Activated CD4-positive, alpha-beta memory T cell treated with anti-CD3 and anti-CD28 coated beads for 36 hours (primary cell): ENCODE measurements at regions not wholly inside any gene's neighbourhood (a gene's known extent, or its start where the extent isn't known, plus 50 kb on each side); places are given as distances from the start of the nearest gene placed in this dataset.

Source experiments
- CTCF ChIA-PET: fragments of 350-600 bp; sonication (Branson Sonifier 250); formaldehyde crosslinking; loops from one replicate; lab custom pipeline; 2021; ENCODE audit warnings: antibody characterized with exemption, inconsistent platforms; lab: Charles Lee
- POLR2A ChIA-PET: fragments of 350-600 bp; sonication (Branson Sonifier 250); formaldehyde crosslinking; loops from one replicate; lab custom pipeline; 2021; ENCODE audit warnings: antibody characterized with exemption; lab: Charles Lee
- DNase-seq: peaks from one replicate; pipeline ENCODE4 v3.0.0-alpha.2; 2020
- H3K27ac Mint-ChIP-seq: one replicate; pipeline ENCODE4 v1.8.0; 2021; ENCODE audit warnings: mixed read lengths
- H3K27me3 Mint-ChIP-seq: one replicate; pipeline ENCODE4 v1.8.0; 2021; ENCODE audit warnings: mixed read lengths
- H3K36me3 Mint-ChIP-seq: one replicate; pipeline ENCODE4 v1.8.0; 2021; ENCODE audit warnings: mixed read lengths
- H3K4me1 Mint-ChIP-seq: one replicate; pipeline ENCODE4 v1.8.0; 2021; ENCODE audit warnings: low read depth, mixed read lengths
- H3K4me3 Mint-ChIP-seq: one replicate; pipeline ENCODE4 v1.8.0; 2021; ENCODE audit warnings: mild to moderate bottlenecking, mixed read lengths
- H3K9me3 Mint-ChIP-seq: one replicate; pipeline ENCODE4 v1.8.0; 2021; ENCODE audit warnings: mixed read lengths
- intact Hi-C: fragments of 100-400 bp; cut with micrococcal nuclease; formaldehyde crosslinking; loops from one replicate; pipeline ENCODE4 v1.15.1; 2023

DNA sequence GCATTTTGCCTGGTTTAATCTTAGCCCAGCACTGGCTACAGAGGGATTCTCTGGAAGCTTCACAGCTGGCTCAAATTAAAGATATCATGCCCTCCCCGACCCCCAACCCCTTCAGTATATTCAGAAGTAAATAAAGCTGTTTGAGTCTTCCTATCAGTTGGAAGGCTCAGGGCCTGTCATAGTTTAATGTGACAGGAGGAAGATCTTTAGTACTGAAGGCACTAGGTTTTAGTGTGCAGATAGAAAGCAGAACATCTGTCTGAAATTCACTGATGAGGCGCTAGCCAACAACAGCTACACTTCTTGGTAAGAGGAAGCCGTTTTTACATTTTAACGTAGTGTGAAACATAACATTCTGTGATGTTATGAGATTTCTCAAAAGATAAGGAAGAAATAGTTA lies 969.1 kb upstream of the CDH2 start:
- Mint-ChIP-seq H3K4me1 (no peaks in the 10 kb centered on the region), H3K27ac (no peak overlapping the region), H3K27me3 (no peaks in the 10 kb centered on the region), H3K36me3 (no peaks in the 10 kb centered on the region), H3K4me3 (no peak overlapping the region), H3K9me3 (peaks cover 19% of the 10 kb centered on the region)
- intact Hi-C loops: no loop called here
- DNase-seq: no peak
- ChIA-PET CTCF (no interaction called here), POLR2A (no interaction called here)

DNA sequence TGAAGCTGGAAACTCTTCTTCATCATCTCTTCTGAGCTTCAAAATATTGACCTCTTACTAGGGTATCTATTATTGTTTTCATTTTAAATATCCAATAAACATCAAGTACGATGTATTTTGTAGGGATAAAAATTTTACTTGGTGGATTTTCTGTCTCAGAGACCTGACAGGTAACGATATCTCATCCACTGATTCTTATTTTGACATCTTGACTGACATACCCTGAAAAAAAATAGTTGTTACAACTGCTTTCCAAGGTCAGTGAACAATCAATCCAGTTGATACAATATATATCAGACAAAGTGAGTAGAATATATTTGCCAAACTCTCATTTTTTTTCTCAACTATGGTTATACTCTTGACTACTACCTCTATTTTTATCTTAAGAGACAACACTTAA lies 963.7 kb upstream of the CDH2 start:
- no peaks in the 10 kb centered on the region for H3K4me1 Mint-ChIP-seq
- no peak for DNase-seq
- POLR2A ChIA-PET: no interaction called here
- H3K27ac Mint-ChIP-seq: no peak overlapping the region
- peaks cover 18% of the 10 kb centered on the region for H3K9me3 Mint-ChIP-seq
- CTCF ChIA-PET: no interaction called here
- H3K27me3 Mint-ChIP-seq: no peaks in the 10 kb centered on the region
- intact Hi-C loops: no loop called here
- H3K4me3 Mint-ChIP-seq: no peak overlapping the region
- no peaks in the 10 kb centered on the region for H3K36me3 Mint-ChIP-seq

DNA sequence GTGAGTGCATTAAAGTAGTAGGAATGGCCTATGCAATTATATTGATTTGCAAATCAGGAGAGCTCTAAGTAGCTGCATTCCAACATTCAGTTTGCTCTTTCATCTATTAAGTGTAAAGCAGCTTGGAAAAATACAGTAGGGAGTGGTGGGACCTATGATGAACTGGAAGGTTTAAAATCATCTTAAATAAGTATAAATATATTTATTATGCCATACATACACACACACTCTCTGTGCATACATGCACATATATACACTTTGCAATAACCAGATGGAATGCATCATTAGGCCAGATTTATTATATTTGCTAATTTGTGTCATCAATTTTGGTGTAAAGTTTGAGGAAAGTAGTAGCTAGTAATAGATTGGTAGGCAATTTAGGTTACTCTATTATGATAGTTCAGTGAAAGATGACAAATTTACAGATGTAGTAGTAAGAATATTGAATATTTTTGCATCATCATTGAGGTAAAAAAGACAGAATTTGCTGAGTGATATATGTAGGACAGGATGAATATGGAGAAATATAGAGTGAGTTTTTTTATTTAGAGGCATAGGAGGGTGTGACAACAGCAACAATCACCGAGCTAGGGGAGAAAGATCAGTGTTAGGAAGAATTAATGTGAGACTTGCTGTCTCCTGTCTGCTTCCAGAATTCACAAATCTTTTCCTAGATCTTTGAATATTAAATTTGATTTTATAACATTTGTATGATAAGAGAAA lies 961.0 kb upstream of the CDH2 start:
- DNase-seq: no peak
- ChIA-PET POLR2A (no interaction called here), CTCF (no interaction called here)
- no peaks in the 10 kb centered on the region for H3K36me3 Mint-ChIP-seq
- intact Hi-C loops: no loop called here
- no peak overlapping the region for H3K4me3 Mint-ChIP-seq
- no peaks in the 10 kb centered on the region for H3K4me1 Mint-ChIP-seq
- H3K27me3 Mint-ChIP-seq: no peaks in the 10 kb centered on the region
- H3K9me3 Mint-ChIP-seq: peaks cover 13% of the 10 kb centered on the region
- H3K27ac Mint-ChIP-seq: no peak overlapping the region

DNA sequence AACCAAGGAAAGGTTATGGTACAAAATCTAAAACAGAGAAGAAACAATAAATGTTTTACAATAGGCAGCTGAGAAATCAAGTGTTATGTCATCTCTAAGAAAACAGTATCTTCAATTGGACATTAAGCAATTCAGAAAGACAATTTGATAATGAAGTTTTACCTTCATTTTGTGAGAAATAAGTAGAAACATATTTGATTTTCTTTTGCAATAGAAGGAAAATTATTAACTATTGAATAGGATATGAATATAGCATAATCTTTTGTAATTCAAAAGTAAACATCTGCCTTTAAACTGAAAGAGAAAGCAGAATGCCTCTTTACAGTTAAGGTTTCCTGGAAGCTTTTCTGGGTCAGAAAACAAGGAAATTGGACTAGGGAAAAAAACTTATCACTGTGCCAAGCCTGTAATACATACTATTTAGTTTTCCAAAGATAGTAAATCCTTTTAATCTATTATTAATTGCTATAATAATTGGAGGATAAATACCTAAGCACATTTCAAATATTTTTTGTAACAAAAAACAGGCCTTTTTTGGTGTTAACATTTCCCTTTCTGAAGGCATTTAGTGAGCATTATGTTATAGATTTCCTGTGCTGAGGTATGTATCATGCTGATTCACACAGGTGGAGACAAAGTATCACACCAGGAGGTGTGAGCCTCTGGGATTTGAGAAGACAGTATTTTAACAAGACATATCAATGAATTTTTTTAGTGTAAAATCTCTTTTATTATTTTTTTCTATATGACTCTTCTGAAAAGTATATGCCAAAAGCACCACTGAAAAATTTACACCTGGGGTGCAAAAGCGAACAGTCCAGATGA lies 947.0 kb upstream of the CDH2 start:
- ChIA-PET CTCF (no interaction called here), POLR2A (no interaction called here)
- intact Hi-C loops: no loop called here
- no peak overlapping the region for H3K4me3 Mint-ChIP-seq
- H3K4me1 Mint-ChIP-seq: no peaks in the 10 kb centered on the region
- no peak overlapping the region for H3K27ac Mint-ChIP-seq
- DNase-seq: no peak
- no peaks in the 10 kb centered on the region for H3K27me3 Mint-ChIP-seq
- peaks cover 16% of the 10 kb centered on the region for H3K9me3 Mint-ChIP-seq
- no peaks in the 10 kb centered on the region for H3K36me3 Mint-ChIP-seq

DNA sequence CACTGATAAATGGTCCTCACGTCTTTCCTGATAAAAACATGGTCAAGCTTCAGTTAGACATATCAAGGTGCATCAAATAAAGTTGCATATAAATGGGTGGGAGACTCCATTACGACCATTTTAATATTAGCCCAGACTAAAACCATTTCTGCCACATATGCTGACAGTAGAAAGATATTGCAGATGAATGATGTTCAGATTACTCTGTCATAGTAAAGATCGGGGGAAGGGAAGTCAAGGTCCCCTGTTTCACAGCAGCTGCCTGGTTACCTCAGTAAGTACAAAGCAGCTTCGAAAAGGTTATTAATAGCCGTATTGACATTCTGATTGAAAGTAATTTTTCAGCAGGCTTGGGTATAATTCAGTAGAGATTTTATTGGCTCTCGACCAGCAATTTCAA lies 927.7 kb upstream of the CDH2 start:
- Mint-ChIP-seq H3K36me3 (no peaks in the 10 kb centered on the region), H3K4me1 (no peaks in the 10 kb centered on the region), H3K4me3 (no peak overlapping the region), H3K27ac (no peak overlapping the region), H3K27me3 (no peaks in the 10 kb centered on the region), H3K9me3 (peaks cover 36% of the 10 kb centered on the region)
- no peak for DNase-seq
- intact Hi-C loops: no loop called here
- ChIA-PET POLR2A (no interaction called here), CTCF (no interaction called here)

DNA sequence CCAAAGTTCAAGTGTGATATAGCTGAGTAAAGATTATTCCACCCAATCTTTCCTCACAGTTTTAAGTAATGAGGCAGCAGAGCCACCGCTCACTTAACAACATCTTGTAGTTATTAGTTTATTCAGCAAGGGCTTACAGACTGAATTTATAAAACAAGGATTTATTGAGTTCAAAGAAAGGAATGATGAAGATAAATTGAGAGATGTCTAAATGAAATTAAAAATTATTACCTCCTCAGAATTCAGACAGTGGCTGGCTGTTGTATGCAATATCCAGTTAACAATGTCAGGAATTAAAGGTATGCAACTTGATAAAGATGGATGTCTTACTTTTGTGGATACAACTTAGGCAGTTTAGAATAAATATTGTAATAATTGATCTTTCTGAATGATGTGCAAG lies 927.3 kb upstream of the CDH2 start:
- CTCF ChIA-PET: no interaction called here
- H3K4me3 Mint-ChIP-seq: no peak overlapping the region
- no peaks in the 10 kb centered on the region for H3K4me1 Mint-ChIP-seq
- no peaks in the 10 kb centered on the region for H3K27me3 Mint-ChIP-seq
- H3K36me3 Mint-ChIP-seq: no peaks in the 10 kb centered on the region
- POLR2A ChIA-PET: no interaction called here
- no peak overlapping the region for H3K27ac Mint-ChIP-seq
- H3K9me3 Mint-ChIP-seq: peaks cover 37% of the 10 kb centered on the region
- no peak for DNase-seq
- intact Hi-C loops: no loop called here

DNA sequence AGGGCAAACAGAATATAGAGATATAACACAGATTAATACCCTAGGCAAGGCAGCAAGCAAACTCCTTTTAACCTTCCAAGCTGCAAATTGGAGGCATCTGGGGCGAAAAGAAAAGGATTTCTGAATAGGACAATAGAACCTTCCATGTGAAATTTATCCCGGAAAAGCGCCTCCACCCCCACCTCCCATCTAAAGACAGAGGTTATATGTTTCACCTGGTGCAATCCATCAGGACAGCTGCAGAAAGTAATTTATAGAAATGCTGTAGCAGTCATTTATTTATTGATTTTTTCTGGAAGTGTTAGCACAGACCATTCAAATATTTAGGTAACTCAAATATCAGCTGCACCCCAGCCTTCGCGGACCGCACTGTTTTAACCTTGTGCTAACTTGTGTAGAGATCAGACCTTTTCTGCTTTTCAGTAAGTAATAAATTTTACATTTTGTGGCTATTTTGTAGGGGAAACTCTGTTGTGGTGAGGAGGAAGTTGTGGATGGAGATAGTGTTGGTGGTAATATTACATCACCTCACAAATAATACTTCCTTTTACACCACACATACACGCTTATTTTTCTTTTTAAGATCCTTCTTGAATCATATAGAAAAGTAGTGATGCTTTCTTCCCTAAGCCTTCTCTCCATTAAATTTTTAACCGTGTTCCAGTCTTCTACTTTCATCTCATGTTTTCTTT lies 919.3 kb upstream of the CDH2 start:
- Mint-ChIP-seq H3K27ac (no peak overlapping the region), H3K36me3 (no peaks in the 10 kb centered on the region), H3K9me3 (peaks cover 20% of the 10 kb centered on the region), H3K4me3 (no peak overlapping the region), H3K4me1 (no peaks in the 10 kb centered on the region), H3K27me3 (no peaks in the 10 kb centered on the region)
- ChIA-PET CTCF (no interaction called here), POLR2A (no interaction called here)
- no peak for DNase-seq
- intact Hi-C loops: no loop called here

DNA sequence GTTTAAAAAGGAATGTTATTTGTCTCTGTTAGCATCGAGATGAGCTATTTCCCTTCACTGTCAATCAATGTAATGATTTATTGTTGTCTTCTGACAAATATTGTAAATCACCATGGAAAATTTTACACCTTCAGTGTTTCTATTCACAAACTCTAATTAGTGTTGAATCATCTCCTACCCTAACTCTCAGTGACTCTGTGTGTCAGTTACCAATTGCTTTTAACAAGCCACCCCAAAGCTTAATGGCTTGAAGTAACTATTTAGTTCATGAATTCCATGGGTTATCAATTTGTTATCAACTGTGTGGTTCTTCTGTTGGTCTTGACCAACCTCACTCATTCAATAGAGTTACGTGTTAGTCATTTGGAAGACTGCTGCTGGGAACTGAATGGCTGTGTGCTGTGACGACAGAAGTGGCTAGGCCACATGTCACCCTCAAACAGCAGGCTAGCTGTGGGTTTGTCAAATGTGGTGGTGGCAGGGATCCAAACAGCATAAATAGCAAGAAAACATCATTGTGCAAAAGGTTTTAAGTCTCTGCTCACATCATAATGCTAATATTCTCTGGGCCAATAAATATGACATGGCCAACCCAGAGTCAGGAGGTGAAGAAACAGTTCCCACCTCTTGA lies 910.8 kb upstream of the CDH2 start:
- Mint-ChIP-seq H3K27ac (no peak overlapping the region), H3K36me3 (no peaks in the 10 kb centered on the region), H3K4me1 (no peaks in the 10 kb centered on the region), H3K9me3 (peaks cover 30% of the 10 kb centered on the region), H3K27me3 (no peaks in the 10 kb centered on the region), H3K4me3 (no peak overlapping the region)
- intact Hi-C loops: no loop called here
- POLR2A ChIA-PET: no interaction called here
- CTCF ChIA-PET: no interaction called here
- DNase-seq: no peak

DNA sequence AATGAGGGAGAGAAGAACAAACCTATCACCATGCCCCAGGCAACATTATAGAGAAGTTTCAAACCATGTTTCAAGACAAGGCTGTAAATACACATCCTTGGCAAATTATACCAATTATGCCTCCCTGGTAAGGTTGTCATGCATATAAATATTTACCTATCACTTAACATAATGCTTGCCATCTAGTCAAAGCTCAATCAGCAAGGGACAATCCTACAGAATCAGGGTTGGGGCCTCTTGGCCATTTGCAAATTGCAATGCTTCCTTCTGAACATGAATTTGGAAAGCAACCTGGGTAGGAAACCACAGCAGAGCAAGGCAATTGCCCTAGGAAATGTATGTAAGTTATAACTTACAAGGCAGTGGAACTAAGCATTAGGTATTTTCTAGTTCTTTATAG lies 907.2 kb upstream of the CDH2 start:
- Mint-ChIP-seq H3K36me3 (no peaks in the 10 kb centered on the region), H3K4me1 (no peaks in the 10 kb centered on the region), H3K27ac (no peak overlapping the region), H3K27me3 (no peaks in the 10 kb centered on the region), H3K4me3 (no peak overlapping the region), H3K9me3 (peaks cover 36% of the 10 kb centered on the region)
- DNase-seq: no peak
- intact Hi-C loops: no loop called here
- ChIA-PET POLR2A (no interaction called here), CTCF (interaction anchor here (1.1 kb wide), 1 partner anchor 123 kb away, joined by 3 read pairs; no protein-coding TSS in a partner anchor)

DNA sequence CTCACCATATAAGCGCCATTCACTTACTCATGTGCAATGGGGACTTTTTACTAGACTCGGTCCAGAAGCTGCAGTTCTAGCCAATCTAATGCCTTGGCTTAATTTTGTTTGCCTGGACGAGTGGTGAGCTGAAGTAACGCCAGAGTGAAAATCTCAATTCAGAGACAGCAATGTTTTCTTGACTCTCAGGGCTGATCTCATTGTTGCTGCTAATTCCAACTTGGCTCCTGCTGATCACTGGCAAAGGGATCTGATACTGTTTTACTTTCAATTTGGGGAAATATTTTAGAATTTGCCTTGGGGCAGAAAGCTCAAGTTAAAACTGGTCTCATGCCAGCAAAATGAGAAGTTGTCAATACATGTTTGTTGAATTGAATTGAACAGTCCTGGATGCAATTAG lies 906.6 kb upstream of the CDH2 start:
- Mint-ChIP-seq H3K9me3 (peaks cover 34% of the 10 kb centered on the region), H3K27me3 (no peaks in the 10 kb centered on the region), H3K36me3 (no peaks in the 10 kb centered on the region), H3K4me3 (no peak overlapping the region), H3K27ac (no peak overlapping the region), H3K4me1 (no peaks in the 10 kb centered on the region)
- CTCF ChIA-PET: interaction anchor here (1.1 kb wide), 1 partner anchor 122 kb away, joined by 3 read pairs; no protein-coding TSS in a partner anchor
- no peak for DNase-seq
- intact Hi-C loops: no loop called here
- POLR2A ChIA-PET: no interaction called here

DNA sequence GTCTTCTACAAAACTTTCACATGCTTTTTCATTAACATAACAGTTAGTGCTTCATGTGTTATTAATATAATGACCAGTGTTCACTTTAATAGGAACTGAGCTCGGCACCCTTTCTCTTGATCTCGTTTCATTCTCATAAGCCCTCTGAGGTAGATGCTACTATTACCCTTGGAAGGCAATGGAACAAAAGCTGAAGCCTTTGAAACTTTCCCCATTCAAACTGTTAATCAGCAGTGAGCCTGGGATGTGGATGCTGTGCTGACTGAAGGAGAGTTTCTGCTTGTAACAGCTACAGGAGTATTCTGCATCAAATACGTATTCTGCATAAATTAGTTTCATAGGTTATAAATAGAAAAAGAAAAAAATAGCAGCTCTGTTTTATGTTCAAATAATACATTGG lies 904.0 kb upstream of the CDH2 start:
- Mint-ChIP-seq H3K27me3 (no peaks in the 10 kb centered on the region), H3K9me3 (peaks cover 35% of the 10 kb centered on the region), H3K4me3 (no peak overlapping the region), H3K4me1 (no peaks in the 10 kb centered on the region), H3K27ac (no peak overlapping the region), H3K36me3 (no peaks in the 10 kb centered on the region)
- intact Hi-C loops: no loop called here
- no peak for DNase-seq
- CTCF ChIA-PET: no interaction called here
- POLR2A ChIA-PET: no interaction called here

DNA sequence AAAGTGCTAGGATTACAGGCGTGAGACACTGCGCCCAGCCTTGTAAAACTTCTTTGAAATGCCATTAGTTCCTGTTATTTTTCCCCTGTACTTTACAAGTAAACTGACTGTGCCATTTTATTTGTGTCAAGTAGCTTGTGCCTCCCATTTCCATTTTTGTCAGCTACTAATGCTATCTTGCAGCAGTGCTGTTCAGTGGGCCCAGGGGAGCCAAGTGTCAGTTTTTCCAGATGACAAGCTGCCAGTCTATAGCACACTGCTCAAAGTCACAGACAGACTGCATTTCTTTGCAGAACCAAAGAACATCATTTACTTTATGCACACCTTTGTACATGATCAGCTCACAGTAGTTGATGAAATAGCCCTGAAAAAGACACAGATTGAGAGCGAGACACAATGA lies 901.3 kb upstream of the CDH2 start:
- Mint-ChIP-seq H3K4me1 (no peaks in the 10 kb centered on the region), H3K9me3 (peaks cover 23% of the 10 kb centered on the region), H3K27ac (no peak overlapping the region), H3K4me3 (no peak overlapping the region), H3K36me3 (no peaks in the 10 kb centered on the region), H3K27me3 (no peaks in the 10 kb centered on the region)
- no peak for DNase-seq
- intact Hi-C loops: no loop called here
- POLR2A ChIA-PET: no interaction called here
- CTCF ChIA-PET: no interaction called here
